OCI-LY3 (cell line): ENCODE measurements at regions not wholly inside any gene's neighbourhood (a gene's known extent, or its start where the extent isn't known, plus 50 kb on each side); places are given as distances from the start of the nearest gene placed in this dataset.
A peak's percentile ranks its signal among the peaks of the same experiment; 100 is the strongest.

Experiments used
- H2AFZ ChIP-seq: fragments of 200-600, 300-600 bp; shearing (Covaris generic); 2 replicates; pipeline ENCODE4 v1.6.0; 2014; ENCODE audit warnings: antibody characterized with exemption, low read depth, low read length
- H3K27ac ChIP-seq: fragments of 200-600, 300-600 bp; sonication (generic); 2 replicates; pipeline ENCODE4 v1.5.1; 2014; ENCODE audit warnings: mild to moderate bottlenecking, low read length, moderate library complexity, mixed read lengths
- H3K27me3 ChIP-seq: fragments of 200-600, 300-600 bp; sonication (generic); 2 replicates; pipeline ENCODE4 v1.6.1; 2014; ENCODE audit warnings: low read depth, low read length, mixed read lengths
- H3K36me3 ChIP-seq: fragments of 200-600, 300-600 bp; sonication (generic); replicated peaks from 2 replicates; pipeline ENCODE3; 2014; ENCODE audit warnings: low read depth, low read length, mixed read lengths
- H3K4me1 ChIP-seq: fragments of 300-600, 200-600 bp; sonication (generic); 2 replicates; pipeline ENCODE4 v1.6.1; 2014; ENCODE audit warnings: low read length, mixed read lengths
- H3K4me2 ChIP-seq: fragments of 200-600, 300-600 bp; sonication (generic); 2 replicates; pipeline ENCODE4 v1.6.1; 2014; ENCODE audit warnings: low read length, mixed read lengths
- H3K4me3 ChIP-seq: fragments of 300-600, 200-600 bp; sonication (generic); 2 replicates; pipeline ENCODE4 v1.5.1; 2014; ENCODE audit warnings: antibody characterized with exemption, mild to moderate bottlenecking, low read length, moderate library complexity
- H3K79me2 ChIP-seq: fragments of 300-600, 200-600 bp; shearing (Covaris generic); 2 replicates; pipeline ENCODE4 v1.6.1; 2014; ENCODE audit warnings: mild to moderate bottlenecking, low read length, mixed read lengths
- H3K9ac ChIP-seq: fragments of 300-600, 200-600 bp; shearing (Covaris generic); 2 replicates; pipeline ENCODE4 v1.6.0; 2014; ENCODE audit warnings: mild to moderate bottlenecking, low read length, moderate library complexity
- H3K9me3 ChIP-seq: fragments of 200-600, 300-600 bp; shearing (Covaris generic); 2 replicates; pipeline ENCODE4 v1.6.1; 2014; ENCODE audit warnings: low read length, mixed read lengths; ENCODE audit not compliant: insufficient read depth
- H4K20me1 ChIP-seq: fragments of 200-600, 300-600 bp; sonication (generic); 2 replicates; pipeline ENCODE4 v1.6.1; 2016; ENCODE audit warnings: low read length, mixed read lengths; ENCODE audit not compliant: insufficient read depth
- EZH2phosphoT487 ChIP-seq: fragments of 200-600 bp; shearing (Covaris generic); IDR thresholded peaks from 2 replicates; pipeline ENCODE4 v1.6.1; 2018; ENCODE audit warnings: antibody characterized with exemption, mixed run types, low read depth
- TF ChIP-seq, protein P1 (sequence below): fragments of 200-600, 300-600 bp; sonication (generic); IDR thresholded peaks from 2 replicates; pipeline ENCODE4 v1.5.1; 2014; ENCODE audit warnings: antibody characterized with exemption, low read length, low read depth

DNA sequence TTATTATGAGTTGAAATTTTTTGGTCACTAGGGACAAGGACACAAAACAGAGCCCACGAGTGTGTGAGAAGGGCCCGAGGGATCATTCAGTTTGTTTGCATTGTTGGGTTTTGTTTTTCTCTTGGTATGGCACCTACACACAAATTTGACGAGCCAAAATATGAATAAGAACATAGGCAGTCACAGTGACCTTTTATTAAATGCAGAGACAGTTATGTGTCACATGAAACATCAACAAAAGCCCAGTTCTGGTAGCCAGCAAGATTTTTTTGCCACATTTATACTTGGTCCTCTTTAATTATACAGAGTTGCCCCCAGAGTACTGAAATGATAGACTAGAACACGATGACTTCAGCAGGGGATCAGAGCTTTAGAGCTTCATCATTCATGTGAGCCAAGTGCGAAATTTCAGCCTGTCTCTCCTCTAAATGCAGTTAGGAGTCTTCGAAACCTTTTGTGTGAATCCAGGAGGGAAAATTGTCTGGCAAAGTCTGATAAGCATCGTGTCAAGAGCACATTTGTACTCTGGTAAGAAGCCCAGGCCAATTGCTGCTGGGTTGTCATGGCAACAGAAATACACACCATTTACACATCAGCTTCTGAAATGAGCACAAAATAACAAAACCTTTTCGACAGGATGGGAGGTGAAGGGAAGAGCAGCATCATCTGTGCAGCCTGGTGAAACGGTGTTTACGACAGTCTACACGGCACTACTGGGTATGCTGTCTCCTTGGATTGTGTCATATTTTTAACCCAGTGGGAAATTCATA, 79.2 kb upstream of the RIPOR2 start:
- no peaks in the 10 kb centered on the region for H3K27me3 ChIP-seq
- H3K4me3 ChIP-seq, result 0 out of 2 replicates have a peak overlapping the region, but pooled peaks have one; percentile 6
- no peak for TF ChIP-seq EZH2phosphoT487
- TF ChIP-seq, protein P1, sequence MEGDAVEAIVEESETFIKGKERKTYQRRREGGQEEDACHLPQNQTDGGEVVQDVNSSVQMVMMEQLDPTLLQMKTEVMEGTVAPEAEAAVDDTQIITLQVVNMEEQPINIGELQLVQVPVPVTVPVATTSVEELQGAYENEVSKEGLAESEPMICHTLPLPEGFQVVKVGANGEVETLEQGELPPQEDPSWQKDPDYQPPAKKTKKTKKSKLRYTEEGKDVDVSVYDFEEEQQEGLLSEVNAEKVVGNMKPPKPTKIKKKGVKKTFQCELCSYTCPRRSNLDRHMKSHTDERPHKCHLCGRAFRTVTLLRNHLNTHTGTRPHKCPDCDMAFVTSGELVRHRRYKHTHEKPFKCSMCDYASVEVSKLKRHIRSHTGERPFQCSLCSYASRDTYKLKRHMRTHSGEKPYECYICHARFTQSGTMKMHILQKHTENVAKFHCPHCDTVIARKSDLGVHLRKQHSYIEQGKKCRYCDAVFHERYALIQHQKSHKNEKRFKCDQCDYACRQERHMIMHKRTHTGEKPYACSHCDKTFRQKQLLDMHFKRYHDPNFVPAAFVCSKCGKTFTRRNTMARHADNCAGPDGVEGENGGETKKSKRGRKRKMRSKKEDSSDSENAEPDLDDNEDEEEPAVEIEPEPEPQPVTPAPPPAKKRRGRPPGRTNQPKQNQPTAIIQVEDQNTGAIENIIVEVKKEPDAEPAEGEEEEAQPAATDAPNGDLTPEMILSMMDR, result no peak
- peaks cover 53% of the 10 kb centered on the region for H3K36me3 ChIP-seq
- H2AFZ ChIP-seq, result no peak overlapping the region
- H3K9ac ChIP-seq, result no peak overlapping the region
- peaks cover 100% of the 10 kb centered on the region for H3K79me2 ChIP-seq
- H3K27ac ChIP-seq, result peak overlapping the region; percentile 56
- peaks cover 68% of the 10 kb centered on the region for H3K4me1 ChIP-seq
- no peaks in the 10 kb centered on the region for H3K9me3 ChIP-seq
- H4K20me1 ChIP-seq, result peaks cover 95% of the 10 kb centered on the region
- H3K4me2 ChIP-seq, result peak overlapping the region; percentile 31

DNA sequence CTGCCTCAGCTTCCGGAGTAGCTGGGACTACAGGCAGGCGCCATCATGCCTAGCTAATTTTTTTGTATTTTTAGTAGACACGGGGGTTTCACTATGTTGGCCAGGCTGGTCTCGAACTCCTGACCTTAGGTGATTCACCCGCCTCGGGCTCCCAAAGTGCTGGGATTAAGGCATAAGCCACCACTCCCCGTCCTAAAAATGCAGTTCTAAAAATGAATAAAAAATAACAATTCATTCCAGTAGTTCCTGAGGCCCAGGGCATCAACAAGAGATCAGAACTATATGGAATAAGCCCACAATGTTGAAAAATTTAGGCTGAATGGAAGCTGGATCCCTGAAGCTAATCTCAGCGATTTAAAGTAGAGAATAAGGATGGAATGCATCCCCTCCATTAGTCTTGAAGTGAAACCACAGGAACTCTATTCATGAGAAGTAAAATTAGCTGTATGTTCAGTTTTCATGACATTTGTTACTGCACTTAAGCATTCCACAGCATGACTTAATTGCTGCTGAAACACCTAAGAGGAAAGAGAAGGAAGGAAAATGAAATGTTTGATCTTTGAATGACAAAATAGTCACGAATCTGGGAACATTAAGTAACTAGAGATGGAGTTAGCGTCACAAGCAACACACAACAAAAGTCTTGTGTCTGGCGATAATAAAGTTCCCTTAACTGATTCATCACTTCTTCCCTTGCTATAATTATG, 80.4 kb upstream of the RIPOR2 start:
- TF ChIP-seq, protein P1, result no peak
- no peak for TF ChIP-seq EZH2phosphoT487
- H3K9me3 ChIP-seq, result no peaks in the 10 kb centered on the region
- H3K9ac ChIP-seq, result no peak overlapping the region
- H4K20me1 ChIP-seq, result peaks cover 95% of the 10 kb centered on the region
- H3K27me3 ChIP-seq, result no peaks in the 10 kb centered on the region
- H3K4me2 ChIP-seq, result 0 out of 2 replicates have a peak overlapping the region, but pooled peaks have one; percentile 9
- peaks cover 46% of the 10 kb centered on the region for H3K36me3 ChIP-seq
- no peak overlapping the region for H3K4me3 ChIP-seq
- H3K27ac ChIP-seq, result no peak overlapping the region
- H3K79me2 ChIP-seq, result peaks cover 100% of the 10 kb centered on the region
- peaks cover 63% of the 10 kb centered on the region for H3K4me1 ChIP-seq
- no peak overlapping the region for H2AFZ ChIP-seq

DNA sequence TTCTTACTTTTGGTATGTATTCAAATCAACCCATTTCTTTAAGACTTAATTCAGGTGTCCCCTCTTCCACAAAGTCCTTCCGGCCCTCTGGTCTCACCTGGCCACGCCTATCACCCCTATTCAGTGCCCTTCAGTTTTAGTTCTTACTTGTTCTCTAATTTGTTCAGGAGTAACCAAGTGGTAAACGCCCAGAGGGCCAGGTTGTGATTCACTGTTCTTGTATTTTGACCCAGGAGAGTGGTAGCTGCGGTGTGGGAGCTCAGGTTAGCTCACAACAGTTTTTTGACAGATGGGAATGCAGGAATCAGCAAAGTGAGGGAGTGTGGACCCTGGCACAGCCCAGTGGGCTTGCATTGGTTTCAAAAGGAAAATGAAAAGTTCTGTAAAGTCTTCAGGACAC, 81.7 kb upstream of the RIPOR2 start:
- H3K27me3 ChIP-seq, result no peaks in the 10 kb centered on the region
- H3K4me3 ChIP-seq, result no peak overlapping the region
- no peak overlapping the region for H3K9ac ChIP-seq

More for the DNA sequence above, 81.7 kb upstream of the RIPOR2 start:
- no peaks in the 10 kb centered on the region for H3K9me3 ChIP-seq
- peak overlapping the region; percentile 16 for H3K4me2 ChIP-seq
- no peak overlapping the region for H2AFZ ChIP-seq
- H3K27ac ChIP-seq, result peak overlapping the region; percentile 12
- H3K79me2 ChIP-seq, result peaks cover 100% of the 10 kb centered on the region
- peaks cover 62% of the 10 kb centered on the region for H3K4me1 ChIP-seq
- TF ChIP-seq EZH2phosphoT487, result no peak
- TF ChIP-seq, protein P1, result no peak
- H4K20me1 ChIP-seq, result peaks cover 94% of the 10 kb centered on the region
- H3K36me3 ChIP-seq, result peaks cover 46% of the 10 kb centered on the region
